ENCODE measurements at regions not wholly inside any gene's neighbourhood (a gene's known extent, or its start where the extent isn't known, plus 50 kb on each side); places are given as distances from the start of the nearest gene placed in this dataset.

DNA sequence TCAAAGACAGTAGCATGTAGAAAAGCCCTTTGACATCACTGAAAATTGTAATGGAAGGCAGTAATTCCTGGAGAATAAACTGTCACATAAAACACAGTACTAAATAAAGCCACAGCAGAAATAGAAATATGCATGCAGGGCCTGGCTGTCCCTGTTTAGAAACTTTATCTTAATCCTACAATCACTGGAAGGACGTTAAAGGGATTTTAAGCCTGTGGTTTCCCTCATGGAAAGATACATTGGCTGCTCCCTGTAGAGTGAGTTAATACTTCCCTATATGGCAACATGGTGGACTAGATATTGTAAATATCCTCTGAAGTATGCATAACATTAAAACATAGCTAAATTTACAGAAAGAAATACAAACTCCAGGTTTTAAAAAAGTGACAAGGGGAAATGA, 1334.9 kb upstream of the CELF2 start:
- H3K4me3 Mint-ChIP-seq, result no peak overlapping the region
- H3K4me1 ChIP-seq, result no peaks in the 10 kb centered on the region
- H3F3A ChIP-seq (ENCODE audit: low read depth), result no peaks in the 10 kb centered on the region
- no peak overlapping the region for H2AFZ ChIP-seq (replicated peaks)
- H3K9me3 ChIP-seq (ENCODE audit: low read depth), result no peaks in the 10 kb centered on the region
- H3K9me3 Mint-ChIP-seq, result peaks cover 15% of the 10 kb centered on the region
- no peak overlapping the region for H3K9ac ChIP-seq
- no peaks in the 10 kb centered on the region for H3K27me3 ChIP-seq
- no peaks in the 10 kb centered on the region for H4K20me1 ChIP-seq (ENCODE audit: low read depth)
- H3K36me3 ChIP-seq, result no peaks in the 10 kb centered on the region
- no peaks in the 10 kb centered on the region for H3K4me1 Mint-ChIP-seq
- no peak overlapping the region for H3K4me2 ChIP-seq
- H3K27me3 Mint-ChIP-seq (ENCODE audit: insufficient read depth, low read depth), result no peaks in the 10 kb centered on the region
- TF ChIP-seq EZH2 (IDR thresholded peaks at IDR 0.05), result no peak
- TF ChIP-seq CTCF (IDR thresholded peaks at IDR 0.05), result no peak
- no peak for TF ChIP-seq EZH2phosphoT487 (IDR thresholded peaks at IDR 0.05)
- H3K27ac ChIP-seq, result no peak overlapping the region
- H3K79me2 ChIP-seq (ENCODE audit: low read depth), result no peaks in the 10 kb centered on the region
- DNase-seq (ENCODE audit: low spot score), result no peak
- H3K27ac Mint-ChIP-seq, result no peak overlapping the region
- H3K4me3 ChIP-seq, result no peak overlapping the region
- H3K36me3 Mint-ChIP-seq, result no peaks in the 10 kb centered on the region

- no peak for DNase-seq (ENCODE audit: low spot score)
- H2AFZ ChIP-seq (replicated peaks), result no peak overlapping the region
- H4K20me1 ChIP-seq (ENCODE audit: low read depth), result no peaks in the 10 kb centered on the region
- peaks cover 15% of the 10 kb centered on the region for H3K9me3 Mint-ChIP-seq
- H3K4me3 ChIP-seq, result no peak overlapping the region
- H3K4me1 Mint-ChIP-seq, result no peaks in the 10 kb centered on the region
- H3K27ac ChIP-seq, result no peak overlapping the region
- no peaks in the 10 kb centered on the region for H3K27me3 ChIP-seq
- H3K36me3 Mint-ChIP-seq, result no peaks in the 10 kb centered on the region
- no peak overlapping the region for H3K4me2 ChIP-seq
- no peaks in the 10 kb centered on the region for H3K36me3 ChIP-seq
- H3K27me3 Mint-ChIP-seq (ENCODE audit: insufficient read depth, low read depth), result no peaks in the 10 kb centered on the region
- H3K27ac Mint-ChIP-seq, result no peak overlapping the region
- no peaks in the 10 kb centered on the region for H3F3A ChIP-seq (ENCODE audit: low read depth)
- TF ChIP-seq CTCF (IDR thresholded peaks at IDR 0.05), result no peak
- no peak for TF ChIP-seq EZH2phosphoT487 (IDR thresholded peaks at IDR 0.05)
- no peak for TF ChIP-seq EZH2 (IDR thresholded peaks at IDR 0.05)
- no peak overlapping the region for H3K9ac ChIP-seq
- H3K4me3 Mint-ChIP-seq, result no peak overlapping the region
- H3K4me1 ChIP-seq, result no peaks in the 10 kb centered on the region
- H3K9me3 ChIP-seq (ENCODE audit: low read depth), result no peaks in the 10 kb centered on the region
- no peaks in the 10 kb centered on the region for H3K79me2 ChIP-seq (ENCODE audit: low read depth)
These were observed 1333.5 kb upstream of the CELF2 start for GRCh38 chr10:9684186-9684585.

DNA sequence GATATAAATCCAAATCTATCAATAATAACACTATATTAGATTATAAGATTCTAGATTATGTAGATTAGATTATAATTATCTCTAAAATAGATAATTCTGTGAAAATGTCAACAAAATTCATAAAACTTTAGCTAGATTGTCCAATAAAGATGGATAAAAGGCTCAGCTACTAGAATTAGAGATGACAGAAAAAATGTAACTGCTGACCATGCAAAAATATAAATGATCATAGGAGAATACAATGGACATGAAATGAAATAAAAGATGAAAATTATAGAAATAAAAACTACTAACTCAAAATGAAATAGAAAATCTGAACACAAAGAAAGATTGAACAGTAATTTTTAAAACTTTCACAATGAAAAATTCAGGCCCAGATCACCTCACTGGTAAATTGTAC, 1332.1 kb upstream of the CELF2 start:
- Mint-ChIP-seq H3K4me1 (no peaks in the 10 kb centered on the region), H3K36me3 (no peaks in the 10 kb centered on the region), H3K27ac (no peak overlapping the region), H3K27me3 (ENCODE audit: insufficient read depth, low read depth) (no peaks in the 10 kb centered on the region), H3K9me3 (peaks cover 11% of the 10 kb centered on the region), H3K4me3 (no peak overlapping the region)
- no peak overlapping the region for H2AFZ ChIP-seq (replicated peaks)
- H4K20me1 ChIP-seq (ENCODE audit: low read depth), result no peaks in the 10 kb centered on the region
- no peaks in the 10 kb centered on the region for H3K27me3 ChIP-seq
- H3K36me3 ChIP-seq, result no peaks in the 10 kb centered on the region
- H3F3A ChIP-seq (ENCODE audit: low read depth), result no peaks in the 10 kb centered on the region
- TF ChIP-seq EZH2phosphoT487 (IDR thresholded peaks at IDR 0.05) (no peak), EZH2 (IDR thresholded peaks at IDR 0.05) (no peak), CTCF (IDR thresholded peaks at IDR 0.05) (no peak)
- H3K27ac ChIP-seq, result no peak overlapping the region
- no peaks in the 10 kb centered on the region for H3K79me2 ChIP-seq (ENCODE audit: low read depth)
- no peaks in the 10 kb centered on the region for H3K4me1 ChIP-seq
- DNase-seq (ENCODE audit: low spot score), result no peak
- H3K9me3 ChIP-seq (ENCODE audit: low read depth), result no peaks in the 10 kb centered on the region
- H3K4me3 ChIP-seq, result no peak overlapping the region
- H3K9ac ChIP-seq, result no peak overlapping the region
- no peak overlapping the region for H3K4me2 ChIP-seq

DNA sequence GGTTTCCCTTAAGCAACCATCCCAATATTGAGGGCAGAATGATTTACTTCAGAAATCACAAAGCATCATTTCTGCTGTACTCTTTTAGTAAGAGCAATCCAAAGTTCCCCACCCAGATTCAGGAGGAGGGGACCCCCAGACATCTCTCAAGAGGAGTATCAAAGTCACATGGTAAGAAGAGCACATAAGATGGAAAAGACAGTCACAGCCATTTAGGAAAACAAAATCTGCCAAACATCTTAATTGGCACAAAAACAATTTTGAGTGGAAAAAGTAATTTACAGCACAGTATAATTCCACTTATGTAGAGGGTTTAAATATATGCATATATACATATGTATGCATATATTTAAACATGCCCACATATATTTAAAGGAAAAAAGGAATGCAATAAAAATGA, 1329.0 kb upstream of the CELF2 start:
- no peaks in the 10 kb centered on the region for H3K79me2 ChIP-seq (ENCODE audit: low read depth)
- H3K27ac ChIP-seq, result no peak overlapping the region
- H3K4me1 ChIP-seq, result no peaks in the 10 kb centered on the region
- no peak overlapping the region for H3K4me2 ChIP-seq
- H3K36me3 ChIP-seq, result no peaks in the 10 kb centered on the region
- no peak overlapping the region for H3K4me3 ChIP-seq
- H3K27me3 ChIP-seq, result no peaks in the 10 kb centered on the region
- no peak overlapping the region for H3K9ac ChIP-seq
- no peak overlapping the region for H3K4me3 Mint-ChIP-seq
- H2AFZ ChIP-seq (replicated peaks), result no peak overlapping the region
- no peaks in the 10 kb centered on the region for H3K36me3 Mint-ChIP-seq
- H3F3A ChIP-seq (ENCODE audit: low read depth), result no peaks in the 10 kb centered on the region
- no peaks in the 10 kb centered on the region for H3K9me3 ChIP-seq (ENCODE audit: low read depth)
- no peaks in the 10 kb centered on the region for H4K20me1 ChIP-seq (ENCODE audit: low read depth)
- DNase-seq (ENCODE audit: low spot score), result no peak
- no peak overlapping the region for H3K27ac Mint-ChIP-seq
- no peaks in the 10 kb centered on the region for H3K9me3 Mint-ChIP-seq
- TF ChIP-seq EZH2phosphoT487 (IDR thresholded peaks at IDR 0.05), result no peak
- no peak for TF ChIP-seq EZH2 (IDR thresholded peaks at IDR 0.05)
- TF ChIP-seq CTCF (IDR thresholded peaks at IDR 0.05), result no peak
- no peaks in the 10 kb centered on the region for H3K27me3 Mint-ChIP-seq (ENCODE audit: insufficient read depth, low read depth)
- no peaks in the 10 kb centered on the region for H3K4me1 Mint-ChIP-seq

Data from neural progenitor cell (in vitro differentiated cells).